Suprapubic skin (tissue), 4 donors: ENCODE measurements at regions not wholly inside any gene's neighbourhood (a gene's known extent, or its start where the extent isn't known, plus 50 kb on each side); places are given as distances from the start of the nearest gene placed in this dataset.

Experiments
- DNase-seq, 2 donors: peaks; one replicate each; pipeline ENCODE4 v3.0.0-alpha.2; 2019; ENCODE audit warnings: low spot score in 2 of 2
- H3K27ac ChIP-seq: fragments of 200-600 bp; sonication (generic); one replicate; pipeline ENCODE4 v1.5.1; 2019
- H3K27me3 ChIP-seq: fragments of 200-600 bp; sonication (generic); one replicate; pipeline ENCODE4 v1.5.1; 2019
- H3K36me3 ChIP-seq: fragments of 200-600 bp; sonication (generic); one replicate; pipeline ENCODE4 v1.5.1; 2019
- H3K4me1 ChIP-seq: fragments of 200-600 bp; sonication (generic); one replicate; pipeline ENCODE4 v1.5.1; 2019
- H3K4me3 ChIP-seq: fragments of 200-600 bp; sonication (generic); one replicate; pipeline ENCODE4 v1.5.1; 2019; ENCODE audit warnings: mild to moderate bottlenecking
- H3K9me3 ChIP-seq: fragments of 200-600 bp; sonication (generic); one replicate; pipeline ENCODE4 v1.5.1; 2019
- CTCF ChIP-seq, 2 donors: fragments of 200-600 bp in 1 of 2; fragments of 450-650 bp in 1 of 2; sonication (generic) in 1 of 2; IDR thresholded peaks; one replicate each; pipeline ENCODE4 v1.5.1; 2016 to 2019; ENCODE audit warnings: antibody characterized with exemption in 2 of 2, mild to moderate bottlenecking in 1 of 2, moderate library complexity in 1 of 2
- EP300 ChIP-seq: sonication (generic); formaldehyde crosslinking; IDR thresholded peaks from one replicate; pipeline ENCODE4 v1.6.1; 2017; ENCODE audit warnings: antibody characterized with exemption
- POLR2A ChIP-seq, 2 donors: fragments of 450-650 bp; IDR thresholded peaks; one replicate each; pipeline ENCODE4 v1.6.1; 2017; ENCODE audit warnings: antibody characterized with exemption in 2 of 2, mild to moderate bottlenecking in 2 of 2, moderate library complexity in 2 of 2
- POLR2AphosphoS5 ChIP-seq, 3 donors: sonication (generic); formaldehyde crosslinking; IDR thresholded peaks; one replicate each; pipeline ENCODE4 v1.6.1; 2017; ENCODE audit warnings: antibody characterized with exemption in 3 of 3
- WGBS: methylation state at CpG from one replicate; pipeline ENCODE4 v1.1.5; 2018; 5-methylcytosine and 5-hydroxymethylcytosine counted together

GRCh38 chr7:94270772-94271171 lies 123.9 kb upstream of the COL1A2 start:
- Histone ChIP-seq H3K36me3 (no peaks in the 10 kb centered on the region), H3K9me3 (no peaks in the 10 kb centered on the region), H3K4me1 (no peaks in the 10 kb centered on the region), H3K4me3 (no peak overlapping the region), H3K27me3 (no peaks in the 10 kb centered on the region), H3K27ac (no peak overlapping the region)
- WGBS = 90% methylated on average over 1 of the region's 1 CpG
- no peak for TF ChIP-seq EP300
- TF ChIP-seq POLR2AphosphoS5 (IDR thresholded peaks at IDR 0.05) = no peak
- TF ChIP-seq CTCF (IDR thresholded peaks at IDR 0.05) = no peak
- TF ChIP-seq POLR2A (IDR thresholded peaks at IDR 0.05) = no peak
- DNase-seq = no peak

GRCh38 chr7:94272821-94273583 lies 121.7 kb upstream of the COL1A2 start:
- no peak for DNase-seq
- Histone ChIP-seq H3K4me1 (no peaks in the 10 kb centered on the region), H3K36me3 (no peaks in the 10 kb centered on the region), H3K9me3 (no peaks in the 10 kb centered on the region), H3K27ac (no peak overlapping the region), H3K4me3 (no peak overlapping the region), H3K27me3 (no peaks in the 10 kb centered on the region)
- no peak for TF ChIP-seq CTCF (IDR thresholded peaks at IDR 0.05)
- no peak for TF ChIP-seq POLR2A (IDR thresholded peaks at IDR 0.05)
- no peak for TF ChIP-seq POLR2AphosphoS5 (IDR thresholded peaks at IDR 0.05)
- no peak for TF ChIP-seq EP300
- WGBS = 85% methylated on average over 1 of the region's 1 CpG

- no peak overlapping the region for H3K4me3 ChIP-seq
- TF ChIP-seq POLR2A (IDR thresholded peaks at IDR 0.05) = no peak
- no peak for TF ChIP-seq POLR2AphosphoS5 (IDR thresholded peaks at IDR 0.05)
- no peak for TF ChIP-seq CTCF (IDR thresholded peaks at IDR 0.05)
- TF ChIP-seq EP300 = no peak
- 69% methylated on average over 3 of the region's 3 CpGs for WGBS
- no peak overlapping the region for H3K27ac ChIP-seq
- no peaks in the 10 kb centered on the region for H3K36me3 ChIP-seq
- H3K27me3 ChIP-seq = no peaks in the 10 kb centered on the region
- H3K9me3 ChIP-seq = no peaks in the 10 kb centered on the region
- no peak for DNase-seq
- no peaks in the 10 kb centered on the region for H3K4me1 ChIP-seq
Observed at GRCh38 chr7:94274828-94275227, 119.9 kb upstream of the COL1A2 start.

GRCh38 chr7:94276027-94276426 lies 118.7 kb upstream of the COL1A2 start:
- H3K36me3 ChIP-seq = no peaks in the 10 kb centered on the region
- DNase-seq = no peak
- TF ChIP-seq CTCF (IDR thresholded peaks at IDR 0.05) = no peak
- TF ChIP-seq POLR2A (IDR thresholded peaks at IDR 0.05) = no peak
- H3K27me3 ChIP-seq = no peaks in the 10 kb centered on the region
- no peak overlapping the region for H3K4me3 ChIP-seq
- no peaks in the 10 kb centered on the region for H3K9me3 ChIP-seq
- H3K27ac ChIP-seq = no peak overlapping the region
- WGBS = 77% methylated on average over 4 of the region's 4 CpGs
- H3K4me1 ChIP-seq = no peaks in the 10 kb centered on the region

GRCh38 chr7:94276795-94277194 lies 117.9 kb upstream of the COL1A2 start:
- no peak for DNase-seq
- TF ChIP-seq POLR2A (IDR thresholded peaks at IDR 0.05) = no peak
- TF ChIP-seq CTCF (IDR thresholded peaks at IDR 0.05) = no peak
- TF ChIP-seq EP300 = no peak
- TF ChIP-seq POLR2AphosphoS5 (IDR thresholded peaks at IDR 0.05) = no peak
- 23% methylated on average over 1 of the region's 1 CpG for WGBS
- Histone ChIP-seq H3K9me3 (no peaks in the 10 kb centered on the region), H3K27ac (no peak overlapping the region), H3K27me3 (no peaks in the 10 kb centered on the region), H3K4me3 (no peak overlapping the region), H3K36me3 (no peaks in the 10 kb centered on the region), H3K4me1 (no peaks in the 10 kb centered on the region)
